Panc1 (cell line): ENCODE measurements at regions not wholly inside any gene's neighbourhood (a gene's known extent, or its start where the extent isn't known, plus 50 kb on each side); places are given as distances from the start of the nearest gene placed in this dataset.

Experiments
- ATAC-seq: fragments of 200-7000 bp; cut with Tn5 transposase; 2 replicates; pipeline ENCODE4 v1.9.1; 2020; ENCODE audit warnings: mild to moderate bottlenecking, moderate library complexity
- BruUV-seq: library from RNA; stranded (reverse); fragments of 400-500 nt; replicated peaks from 2 replicates; lab custom pipeline; 2021; lab: Mats Ljungman, UMichigan
- CTCF ChIA-PET: fragments of 300-600 bp; sonication (Branson Sonifier 250); formaldehyde crosslinking; loops from one replicate; lab custom pipeline; 2022; ENCODE audit warnings: antibody characterized with exemption; lab: Charles Lee
- POLR2A ChIA-PET: fragments of 300-600 bp; sonication (Branson Sonifier 250); formaldehyde crosslinking; loops from one replicate; lab custom pipeline; 2022; ENCODE audit warnings: antibody characterized with exemption; lab: Charles Lee
- DNase-seq: peaks from one replicate; pipeline ENCODE4 v3.0.0-alpha.2; 2010; ENCODE audit warnings: low read depth, low spot score
- H3K27ac ChIP-seq: 2 replicates; pipeline ENCODE4 v1.5.1; 2011; ENCODE audit warnings: mild to moderate bottlenecking, low read length, inconsistent platforms
- H3K27me3 ChIP-seq: fragments of 200-500 bp; sonication (Bioruptor generic); 2 replicates; pipeline ENCODE4 v1.6.0; 2014; ENCODE audit warnings: low read length, inconsistent platforms; ENCODE audit not compliant: control insufficient read depth, insufficient read depth
- H3K36me3 ChIP-seq: fragments of 200-500 bp; sonication (Bioruptor generic); 2 replicates; pipeline ENCODE4 v1.5.1; 2014; ENCODE audit warnings: inconsistent platforms, mild to moderate bottlenecking, low read length, moderate library complexity; ENCODE audit not compliant: control insufficient read depth, insufficient read depth
- H3K4me1 ChIP-seq: 2 replicates; pipeline ENCODE4 v1.5.1; 2011; ENCODE audit warnings: inconsistent platforms, mild to moderate bottlenecking, low read length, moderate library complexity; ENCODE audit not compliant: control insufficient read depth, insufficient read depth
- H3K4me3 ChIP-seq, 2 experiments: 2 replicates each; pipeline ENCODE4 v1.5.1; 2011 to 2012; ENCODE audit warnings: low read depth in 2 of 2, low read length in 2 of 2, mild to moderate bottlenecking in 2 of 2, inconsistent platforms in 1 of 2, moderate library complexity in 1 of 2
- H3K9me3 ChIP-seq: fragments of 200-500 bp; sonication (Bioruptor generic); 2 replicates; pipeline ENCODE4 v1.5.1; 2014; ENCODE audit warnings: low read depth, mild to moderate bottlenecking, inconsistent platforms, low read length, moderate library complexity; ENCODE audit not compliant: control insufficient read depth, insufficient read depth
- POLR2AphosphoS5 ChIP-seq: IDR thresholded peaks from 2 replicates; pipeline ENCODE4 v1.6.1; 2012; ENCODE audit warnings: mild to moderate bottlenecking, low read depth, low read length, moderate library complexity
- SIN3A ChIP-seq: IDR thresholded peaks from 2 replicates; pipeline ENCODE4 v1.6.1; 2012; ENCODE audit warnings: low read depth, mild to moderate bottlenecking, low read length, moderate library complexity, borderline replicate concordance; ENCODE audit not compliant: insufficient read depth
- TCF7L2 ChIP-seq: IDR thresholded peaks from 2 replicates; pipeline ENCODE4 v1.6.1; 2011; ENCODE audit warnings: mild to moderate bottlenecking, low read depth, low read length, inconsistent platforms
- in situ Hi-C: cut with HindIII; loops from 2 replicates; pipeline ENCODE4 v1.10.0; 2016; ENCODE audit warnings: low sequenced_read_pairs, low pct_unique_long_range_greater_than_20kb
- intact Hi-C: fragments of 100-400 bp; cut with micrococcal nuclease; formaldehyde crosslinking; loops from one replicate; pipeline ENCODE4 v1.10.0; 2022; ENCODE audit not compliant: unreplicated experiment
- TF ChIP-seq, protein P1 (sequence below), 2 experiments: IDR thresholded peaks; 2 replicates each; pipeline ENCODE4 v1.6.1; 2011 to 2012; ENCODE audit warnings: low read depth in 2 of 2, control low read depth in 1 of 2, low read length in 1 of 2, mild to moderate bottlenecking in 1 of 2, moderate library complexity in 1 of 2; ENCODE audit not compliant: insufficient read depth in 1 of 2
- TF ChIP-seq, protein P2 (sequence below): fragments of 450-650 bp; IDR thresholded peaks from 2 replicates; pipeline ENCODE4 v1.5.1; 2017; ENCODE audit warnings: mild to moderate bottlenecking

DNA sequence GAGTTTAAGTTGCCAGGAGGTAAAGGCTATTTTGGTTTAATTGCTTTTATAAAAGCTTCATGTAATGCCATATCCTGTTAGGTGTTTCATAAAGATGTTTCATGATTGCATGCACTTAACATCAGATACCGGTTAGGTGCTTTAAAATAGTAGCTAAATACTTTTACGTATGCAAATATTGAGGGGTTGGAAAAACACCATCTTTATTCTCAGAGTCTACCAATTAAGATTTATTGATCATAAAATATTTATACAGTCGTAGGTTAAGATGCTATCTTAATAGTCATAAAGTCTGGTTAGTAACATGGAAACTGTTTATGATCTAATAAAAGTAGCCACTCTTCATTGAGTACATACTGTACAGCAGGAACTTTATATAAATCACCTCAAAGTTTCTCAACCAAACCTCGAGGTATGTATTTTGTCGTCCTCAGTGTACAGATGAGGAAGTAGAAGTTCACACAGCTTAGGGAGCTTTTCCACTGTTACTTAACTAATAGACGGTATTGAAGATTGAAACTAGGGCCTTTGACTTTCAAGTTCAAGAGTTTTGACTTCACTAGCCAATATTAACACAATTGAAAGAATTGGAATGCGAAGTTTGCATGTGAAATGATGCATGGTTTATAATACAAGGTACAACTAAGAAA lies 897.1 kb downstream of the GATA3 start:
- ChIA-PET CTCF (no interaction called here), POLR2A (no interaction called here)
- Histone ChIP-seq H3K4me1 (no peaks in the 10 kb centered on the region), H3K9me3 (no peaks in the 10 kb centered on the region), H3K4me3 (no peak overlapping the region), H3K36me3 (no peaks in the 10 kb centered on the region), H3K27ac (no peak overlapping the region), H3K27me3 (no peaks in the 10 kb centered on the region)
- intact Hi-C loops (no loop called here), in situ Hi-C loops (no loop called here)
- ATAC-seq (no peak), DNase-seq (no peak)
- TF ChIP-seq POLR2AphosphoS5 (no peak), TCF7L2 (peak; percentile 73)
- BruUV-seq: no TSS peak

DNA sequence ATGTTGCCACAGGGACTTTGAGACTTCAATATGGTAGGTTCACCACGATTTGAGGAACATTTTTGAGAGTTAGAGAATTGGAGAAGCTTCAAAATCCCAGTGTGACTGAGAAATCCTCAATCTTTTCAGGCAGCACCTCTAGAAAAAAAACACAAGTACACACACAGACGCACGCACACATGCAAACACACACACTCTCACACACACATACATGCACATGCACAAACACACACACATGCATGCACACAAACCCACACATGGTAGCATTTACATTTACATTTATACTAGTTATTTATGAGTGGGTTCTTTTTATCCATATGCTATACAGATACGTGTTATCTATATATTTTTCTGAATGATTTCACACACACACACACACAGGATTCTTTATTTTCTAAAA lies 901.9 kb downstream of the GATA3 start:
- TF ChIP-seq SIN3A (no peak), POLR2AphosphoS5 (no peak), TCF7L2 (no peak)
- TF ChIP-seq, protein P1, sequence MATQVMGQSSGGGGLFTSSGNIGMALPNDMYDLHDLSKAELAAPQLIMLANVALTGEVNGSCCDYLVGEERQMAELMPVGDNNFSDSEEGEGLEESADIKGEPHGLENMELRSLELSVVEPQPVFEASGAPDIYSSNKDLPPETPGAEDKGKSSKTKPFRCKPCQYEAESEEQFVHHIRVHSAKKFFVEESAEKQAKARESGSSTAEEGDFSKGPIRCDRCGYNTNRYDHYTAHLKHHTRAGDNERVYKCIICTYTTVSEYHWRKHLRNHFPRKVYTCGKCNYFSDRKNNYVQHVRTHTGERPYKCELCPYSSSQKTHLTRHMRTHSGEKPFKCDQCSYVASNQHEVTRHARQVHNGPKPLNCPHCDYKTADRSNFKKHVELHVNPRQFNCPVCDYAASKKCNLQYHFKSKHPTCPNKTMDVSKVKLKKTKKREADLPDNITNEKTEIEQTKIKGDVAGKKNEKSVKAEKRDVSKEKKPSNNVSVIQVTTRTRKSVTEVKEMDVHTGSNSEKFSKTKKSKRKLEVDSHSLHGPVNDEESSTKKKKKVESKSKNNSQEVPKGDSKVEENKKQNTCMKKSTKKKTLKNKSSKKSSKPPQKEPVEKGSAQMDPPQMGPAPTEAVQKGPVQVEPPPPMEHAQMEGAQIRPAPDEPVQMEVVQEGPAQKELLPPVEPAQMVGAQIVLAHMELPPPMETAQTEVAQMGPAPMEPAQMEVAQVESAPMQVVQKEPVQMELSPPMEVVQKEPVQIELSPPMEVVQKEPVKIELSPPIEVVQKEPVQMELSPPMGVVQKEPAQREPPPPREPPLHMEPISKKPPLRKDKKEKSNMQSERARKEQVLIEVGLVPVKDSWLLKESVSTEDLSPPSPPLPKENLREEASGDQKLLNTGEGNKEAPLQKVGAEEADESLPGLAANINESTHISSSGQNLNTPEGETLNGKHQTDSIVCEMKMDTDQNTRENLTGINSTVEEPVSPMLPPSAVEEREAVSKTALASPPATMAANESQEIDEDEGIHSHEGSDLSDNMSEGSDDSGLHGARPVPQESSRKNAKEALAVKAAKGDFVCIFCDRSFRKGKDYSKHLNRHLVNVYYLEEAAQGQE (IDR thresholded peaks at IDR 0.05; ENCODE audit: insufficient read depth in 1 of 2, low read depth in 2 of 2, low read length in 1 of 2): no peak
- TF ChIP-seq, protein P2, sequence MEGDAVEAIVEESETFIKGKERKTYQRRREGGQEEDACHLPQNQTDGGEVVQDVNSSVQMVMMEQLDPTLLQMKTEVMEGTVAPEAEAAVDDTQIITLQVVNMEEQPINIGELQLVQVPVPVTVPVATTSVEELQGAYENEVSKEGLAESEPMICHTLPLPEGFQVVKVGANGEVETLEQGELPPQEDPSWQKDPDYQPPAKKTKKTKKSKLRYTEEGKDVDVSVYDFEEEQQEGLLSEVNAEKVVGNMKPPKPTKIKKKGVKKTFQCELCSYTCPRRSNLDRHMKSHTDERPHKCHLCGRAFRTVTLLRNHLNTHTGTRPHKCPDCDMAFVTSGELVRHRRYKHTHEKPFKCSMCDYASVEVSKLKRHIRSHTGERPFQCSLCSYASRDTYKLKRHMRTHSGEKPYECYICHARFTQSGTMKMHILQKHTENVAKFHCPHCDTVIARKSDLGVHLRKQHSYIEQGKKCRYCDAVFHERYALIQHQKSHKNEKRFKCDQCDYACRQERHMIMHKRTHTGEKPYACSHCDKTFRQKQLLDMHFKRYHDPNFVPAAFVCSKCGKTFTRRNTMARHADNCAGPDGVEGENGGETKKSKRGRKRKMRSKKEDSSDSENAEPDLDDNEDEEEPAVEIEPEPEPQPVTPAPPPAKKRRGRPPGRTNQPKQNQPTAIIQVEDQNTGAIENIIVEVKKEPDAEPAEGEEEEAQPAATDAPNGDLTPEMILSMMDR: no peak

GRCh38 chr10:8962249-8962648 lies 907.8 kb downstream of the GATA3 start:
- ChIA-PET CTCF (no interaction called here), POLR2A (no interaction called here)
- no peak overlapping the region for H3K4me3 ChIP-seq
- no peaks in the 10 kb centered on the region for H3K27me3 ChIP-seq
- no peak for DNase-seq
- ATAC-seq: no peak
- TF ChIP-seq, protein P2: no peak
- no peak for TF ChIP-seq TCF7L2
- H3K9me3 ChIP-seq: no peaks in the 10 kb centered on the region
- intact Hi-C loops (no loop called here), in situ Hi-C loops (no loop called here)
- H3K36me3 ChIP-seq: no peaks in the 10 kb centered on the region
- BruUV-seq: no TSS peak
- H3K27ac ChIP-seq: no peak overlapping the region
- no peaks in the 10 kb centered on the region for H3K4me1 ChIP-seq

More for the DNA sequence above, 901.9 kb downstream of the GATA3 start:
- no peak overlapping the region for H3K4me3 ChIP-seq
- H3K9me3 ChIP-seq: no peaks in the 10 kb centered on the region
- no peaks in the 10 kb centered on the region for H3K36me3 ChIP-seq
- no peak for DNase-seq
- ChIA-PET CTCF (no interaction called here), POLR2A (no interaction called here)
- H3K4me1 ChIP-seq: no peaks in the 10 kb centered on the region
- H3K27ac ChIP-seq: no peak overlapping the region
- intact Hi-C loops (no loop called here), in situ Hi-C loops (no loop called here)
- no peaks in the 10 kb centered on the region for H3K27me3 ChIP-seq
- ATAC-seq: no peak
- BruUV-seq: no TSS peak
